Neural progenitor cell (in vitro differentiated cells): ENCODE measurements at regions not wholly inside any gene's neighbourhood (a gene's known extent, or its start where the extent isn't known, plus 50 kb on each side); places are given as distances from the start of the nearest gene placed in this dataset.
"Not testable (repeated sequence)": the region's sequence is repeated elsewhere in the genome, so short reads cannot be mapped to it uniquely, and the experiment has no call there.

Source experiments
- EZH2 ChIP-seq: fragments of 200-600 bp; sonication (generic); IDR thresholded peaks from 2 replicates; pipeline ENCODE4 v1.6.1; 2017; ENCODE audit warnings: antibody characterized with exemption, mild to moderate bottlenecking, moderate library complexity
- EZH2phosphoT487 ChIP-seq: fragments of 200-600 bp; sonication (generic); IDR thresholded peaks from 2 replicates; pipeline ENCODE4 v1.6.1; 2017; ENCODE audit warnings: antibody characterized with exemption
- TF ChIP-seq, protein P1 (sequence below): fragments of 200-600 bp; sonication (generic); IDR thresholded peaks from 2 replicates; pipeline ENCODE4 v1.5.1; 2017; ENCODE audit warnings: antibody characterized with exemption, mild to moderate bottlenecking

DNA sequence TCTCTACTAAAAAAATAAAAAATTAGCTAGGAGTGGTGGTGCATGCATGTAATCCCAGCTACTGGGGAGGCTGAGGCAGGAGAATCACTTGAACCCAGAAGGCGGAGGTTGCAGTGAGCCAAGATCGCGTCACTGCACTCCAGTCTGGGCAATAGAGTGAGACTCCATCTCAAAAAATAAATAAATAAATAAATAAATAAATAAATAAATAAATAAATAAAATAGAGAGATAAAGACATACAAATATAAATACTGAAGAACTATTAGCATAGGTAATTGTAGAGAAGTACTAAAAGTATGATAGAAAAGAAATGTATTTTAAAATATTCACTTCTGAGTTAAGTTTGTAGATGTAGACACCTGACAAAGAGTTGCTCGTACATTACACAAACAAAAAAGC is 1652.4 kb downstream of the TP53TG3F start:
- TF ChIP-seq, protein P1, sequence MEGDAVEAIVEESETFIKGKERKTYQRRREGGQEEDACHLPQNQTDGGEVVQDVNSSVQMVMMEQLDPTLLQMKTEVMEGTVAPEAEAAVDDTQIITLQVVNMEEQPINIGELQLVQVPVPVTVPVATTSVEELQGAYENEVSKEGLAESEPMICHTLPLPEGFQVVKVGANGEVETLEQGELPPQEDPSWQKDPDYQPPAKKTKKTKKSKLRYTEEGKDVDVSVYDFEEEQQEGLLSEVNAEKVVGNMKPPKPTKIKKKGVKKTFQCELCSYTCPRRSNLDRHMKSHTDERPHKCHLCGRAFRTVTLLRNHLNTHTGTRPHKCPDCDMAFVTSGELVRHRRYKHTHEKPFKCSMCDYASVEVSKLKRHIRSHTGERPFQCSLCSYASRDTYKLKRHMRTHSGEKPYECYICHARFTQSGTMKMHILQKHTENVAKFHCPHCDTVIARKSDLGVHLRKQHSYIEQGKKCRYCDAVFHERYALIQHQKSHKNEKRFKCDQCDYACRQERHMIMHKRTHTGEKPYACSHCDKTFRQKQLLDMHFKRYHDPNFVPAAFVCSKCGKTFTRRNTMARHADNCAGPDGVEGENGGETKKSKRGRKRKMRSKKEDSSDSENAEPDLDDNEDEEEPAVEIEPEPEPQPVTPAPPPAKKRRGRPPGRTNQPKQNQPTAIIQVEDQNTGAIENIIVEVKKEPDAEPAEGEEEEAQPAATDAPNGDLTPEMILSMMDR = not testable (repeated sequence)
- TF ChIP-seq EZH2phosphoT487, EZH2: not testable (repeated sequence)
